Skeletal muscle tissue (tissue), 3 donors: ENCODE measurements at regions not wholly inside any gene's neighbourhood (a gene's known extent, or its start where the extent isn't known, plus 50 kb on each side); places are given as distances from the start of the nearest gene placed in this dataset.
"Not testable (repeated sequence)": the region's sequence is repeated elsewhere in the genome, so short reads cannot be mapped to it uniquely, and the experiment has no call there.

Source experiments
- H3K27ac ChIP-seq: one replicate; pipeline ENCODE4 v1.7.0; 2013; ENCODE audit warnings: mild to moderate bottlenecking, low read depth, low read length, inconsistent platforms
- H3K27me3 ChIP-seq, 3 donors: one replicate each; pipeline ENCODE4 v1.7.0; 2013; ENCODE audit warnings: low read length in 3 of 3; ENCODE audit not compliant: control insufficient read depth in 3 of 3, insufficient read depth in 3 of 3
- H3K36me3 ChIP-seq, 3 donors: one replicate each; pipeline ENCODE4 v1.7.0; 2013; ENCODE audit warnings: low read length in 3 of 3; ENCODE audit not compliant: control insufficient read depth in 3 of 3, insufficient read depth in 3 of 3
- H3K4me1 ChIP-seq, 3 donors: one replicate each; pipeline ENCODE4 v1.7.0; 2013; ENCODE audit warnings: low read length in 3 of 3, mild to moderate bottlenecking in 3 of 3; ENCODE audit not compliant: control insufficient read depth in 3 of 3, insufficient read depth in 3 of 3
- H3K4me3 ChIP-seq, 3 donors: one replicate each; pipeline ENCODE4 v1.7.0; 2013; ENCODE audit warnings: low read length in 3 of 3
- H3K9ac ChIP-seq, 3 donors: one replicate each; pipeline ENCODE4 v1.7.0; 2013; ENCODE audit warnings: low read length in 3 of 3, mild to moderate bottlenecking in 3 of 3, moderate library complexity in 2 of 3, low read depth in 1 of 3
- H3K9me3 ChIP-seq, 3 donors: one replicate each; pipeline ENCODE4 v1.7.0; 2013; ENCODE audit warnings: low read length in 3 of 3; ENCODE audit not compliant: control insufficient read depth in 3 of 3
- donor health status: Osteomylitis.

DNA sequence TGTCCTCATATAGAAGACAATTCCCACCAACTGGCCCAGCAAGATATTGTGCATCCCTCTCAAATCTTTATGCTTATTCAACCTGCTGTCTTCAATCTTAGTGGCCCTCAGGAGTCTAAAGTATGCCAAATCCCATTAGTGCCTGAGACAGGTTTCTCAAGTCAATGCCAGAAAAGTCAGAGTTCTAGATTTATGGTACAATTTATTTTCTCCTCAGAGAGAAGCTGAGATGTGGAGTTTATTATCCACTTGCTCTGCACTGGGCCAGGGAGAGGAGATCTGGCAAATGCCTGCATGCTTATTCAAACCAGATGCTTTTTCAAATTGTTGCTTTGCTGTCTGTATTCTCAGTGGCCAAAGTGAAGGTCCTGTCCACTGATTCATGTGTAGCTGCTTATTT lies 825.2 kb downstream of the METTL4 start:
- Histone ChIP-seq H3K36me3 (no peaks in the 10 kb centered on the region), H3K4me1 (no peaks in the 10 kb centered on the region), H3K9ac (no peak overlapping the region), H3K27me3 (no peaks in the 10 kb centered on the region), H3K4me3 (no peak overlapping the region), H3K9me3 (peaks cover 0 to 1% (median 0%) of the 10 kb centered on the region in 3 donors), H3K27ac (no peak overlapping the region)

DNA sequence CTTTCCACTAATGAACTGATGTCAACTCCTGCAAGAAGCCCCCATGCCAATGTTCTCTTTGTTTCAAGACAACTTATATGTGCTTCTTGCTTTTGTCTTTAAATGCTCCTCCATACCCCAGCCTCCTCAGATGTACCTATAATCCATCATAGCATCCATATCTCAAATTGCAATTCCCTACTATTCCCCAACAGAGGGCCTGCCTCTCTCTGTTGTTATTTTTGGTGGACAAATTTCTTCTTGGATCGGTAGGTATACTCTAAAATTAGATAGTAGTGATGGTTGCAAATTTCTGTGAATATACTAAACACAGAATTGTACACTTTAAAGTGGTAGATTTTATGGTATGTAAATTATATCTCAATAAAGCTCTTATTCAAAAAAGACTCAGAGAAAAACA lies 820.1 kb downstream of the METTL4 start:
- Histone ChIP-seq H3K9me3 (peaks cover 0 to 1% (median 0%) of the 10 kb centered on the region in 3 donors), H3K9ac (no peak overlapping the region), H3K4me3 (no peak overlapping the region), H3K27me3 (no peaks in the 10 kb centered on the region), H3K4me1 (no peaks in the 10 kb centered on the region), H3K36me3 (no peaks in the 10 kb centered on the region), H3K27ac (no peak overlapping the region)

- H3K27ac ChIP-seq = no peak overlapping the region
- no peaks in the 10 kb centered on the region for H3K4me1 ChIP-seq
- H3K4me3 ChIP-seq = no peak overlapping the region
- H3K27me3 ChIP-seq = no peaks in the 10 kb centered on the region
- H3K9ac ChIP-seq = no peak overlapping the region
- no peaks in the 10 kb centered on the region for H3K36me3 ChIP-seq
- H3K9me3 ChIP-seq = no peaks in the 10 kb centered on the region
Observed at GRCh38 chr18:1760901-1761300, 810.4 kb downstream of the METTL4 start.

GRCh38 chr18:1774261-1774660 lies 797.0 kb downstream of the METTL4 start:
- H3K4me1 ChIP-seq = no peaks in the 10 kb centered on the region
- no peaks in the 10 kb centered on the region for H3K36me3 ChIP-seq
- no peak overlapping the region for H3K4me3 ChIP-seq
- no peak overlapping the region for H3K9ac ChIP-seq
- H3K27me3 ChIP-seq = no peaks in the 10 kb centered on the region
- no peak overlapping the region for H3K27ac ChIP-seq
- H3K9me3 ChIP-seq = no peaks in the 10 kb centered on the region

GRCh38 chr18:1777843-1778242 lies 793.5 kb downstream of the METTL4 start:
- no peak overlapping the region for H3K9ac ChIP-seq
- H3K4me1 ChIP-seq = no peaks in the 10 kb centered on the region
- no peak overlapping the region for H3K27ac ChIP-seq
- H3K4me3 ChIP-seq = no peak overlapping the region
- no peaks in the 10 kb centered on the region for H3K27me3 ChIP-seq
- H3K36me3 ChIP-seq = no peaks in the 10 kb centered on the region
- H3K9me3 ChIP-seq = no peaks in the 10 kb centered on the region

DNA sequence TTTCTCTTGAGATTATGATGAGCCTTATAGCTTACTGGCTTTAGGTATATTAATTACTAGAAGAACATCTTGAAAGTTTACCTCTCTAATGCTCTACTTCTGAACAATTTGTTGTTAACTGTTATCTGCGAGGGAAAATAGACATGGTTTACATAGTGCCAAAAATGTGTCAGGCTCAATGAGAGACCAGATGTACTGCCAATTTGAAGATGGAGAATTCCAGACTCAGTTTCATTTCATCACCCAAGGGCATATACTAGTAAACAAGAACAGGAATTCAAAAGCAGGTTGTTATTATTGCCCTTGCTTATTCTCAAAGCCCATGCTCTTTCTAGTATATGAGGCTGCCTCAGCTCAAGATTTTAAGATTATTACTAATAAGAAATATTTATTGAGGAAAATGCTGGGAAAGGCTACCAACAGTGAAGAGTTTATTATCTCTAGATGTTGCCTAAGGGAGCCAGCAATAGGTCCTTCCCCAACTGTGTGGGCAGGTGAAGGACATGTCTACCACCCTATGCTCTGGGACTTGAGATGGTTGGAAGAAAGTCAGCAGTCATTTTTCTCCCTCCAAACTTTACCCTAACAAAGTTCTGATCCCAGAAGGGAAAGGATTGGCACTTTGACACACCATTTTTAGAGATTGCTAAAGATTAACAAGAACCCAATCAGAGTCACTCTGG lies 792.7 kb downstream of the METTL4 start:
- Histone ChIP-seq H3K27me3 (no peaks in the 10 kb centered on the region), H3K36me3 (no peaks in the 10 kb centered on the region), H3K9ac (no peak overlapping the region), H3K4me1 (no peaks in the 10 kb centered on the region), H3K27ac (no peak overlapping the region), H3K4me3 (no peak overlapping the region), H3K9me3 (no peaks in the 10 kb centered on the region)

- Histone ChIP-seq H3K27ac (no peak overlapping the region), H3K4me1 (no peaks in the 10 kb centered on the region), H3K36me3 (no peaks in the 10 kb centered on the region), H3K9me3 (no peaks in the 10 kb centered on the region), H3K4me3 (no peak overlapping the region), H3K27me3 (no peaks in the 10 kb centered on the region), H3K9ac (no peak overlapping the region)
Observed at GRCh38 chr18:1779587-1779986, 791.7 kb downstream of the METTL4 start.

DNA sequence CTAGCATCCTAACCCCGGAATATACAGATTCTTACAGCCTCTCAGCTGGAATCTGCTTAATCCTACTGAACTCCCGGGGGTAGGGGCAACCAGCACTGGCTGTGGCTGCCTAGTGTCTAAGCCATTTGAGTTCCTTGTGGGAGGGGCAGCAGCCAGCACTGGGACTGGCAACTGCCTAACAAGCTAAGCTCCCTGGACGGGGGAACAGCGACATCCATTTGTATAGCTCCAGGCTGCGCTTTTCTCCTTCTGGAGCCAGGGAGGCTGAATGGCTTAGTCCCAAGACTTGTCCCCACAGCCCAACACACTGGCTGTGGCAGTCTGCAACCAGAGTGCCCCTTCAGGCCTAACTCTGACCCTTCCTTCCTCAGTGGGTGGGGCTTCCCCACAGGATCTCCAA lies 787.2 kb downstream of the METTL4 start:
- no peaks in the 10 kb centered on the region for H3K9me3 ChIP-seq

DNA sequence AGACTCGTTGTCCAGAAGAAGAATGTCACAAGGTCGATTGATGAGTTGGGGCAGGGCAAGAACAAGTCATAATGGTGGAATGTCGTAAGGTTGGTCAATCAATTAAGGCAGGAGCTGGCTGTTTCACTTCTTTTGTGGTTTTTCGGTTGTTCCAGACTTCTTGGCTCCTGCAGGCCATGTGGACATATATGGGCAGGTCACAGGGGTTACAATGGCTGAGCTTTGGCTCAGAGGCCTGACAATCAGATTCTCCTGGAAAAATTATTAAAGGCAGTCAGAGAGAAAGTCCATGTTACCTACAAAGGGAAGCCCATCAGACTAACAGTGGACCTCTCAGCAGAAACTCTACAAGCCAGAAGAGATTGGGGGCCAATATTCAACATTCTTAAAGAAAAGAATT lies 785.3 kb downstream of the METTL4 start:
- H3K4me1 ChIP-seq, H3K4me3 ChIP-seq, H3K27ac ChIP-seq, H3K27me3 ChIP-seq, H3K9ac ChIP-seq, H3K9me3 ChIP-seq, H3K36me3 ChIP-seq: not testable (repeated sequence)

More for the DNA sequence above, 787.2 kb downstream of the METTL4 start:
- H3K36me3 ChIP-seq = no peaks in the 10 kb centered on the region
- no peaks in the 10 kb centered on the region for H3K4me1 ChIP-seq
- no peak overlapping the region for H3K27ac ChIP-seq
- no peak overlapping the region for H3K4me3 ChIP-seq
- no peak overlapping the region for H3K9ac ChIP-seq
- no peaks in the 10 kb centered on the region for H3K27me3 ChIP-seq

GRCh38 chr18:1796636-1797035 lies 774.7 kb downstream of the METTL4 start:
- Histone ChIP-seq H3K4me1 (no peaks in the 10 kb centered on the region), H3K36me3 (no peaks in the 10 kb centered on the region), H3K9me3 (no peaks in the 10 kb centered on the region), H3K4me3 (no peak overlapping the region), H3K27me3 (no peaks in the 10 kb centered on the region), H3K27ac (no peak overlapping the region), H3K9ac (no peak overlapping the region)
